GM12892 (cell line): ENCODE measurements at regions not wholly inside any gene's neighbourhood (a gene's known extent, or its start where the extent isn't known, plus 50 kb on each side); places are given as distances from the start of the nearest gene placed in this dataset.

Source experiments
- DNase-seq: peaks from one replicate; pipeline ENCODE4 v3.0.0; 2011; ENCODE audit not compliant: insufficient read length
- FAIRE-seq: peaks from 2 replicates; lab custom pipeline; 2011; peaks lifted over from hg19 to GRCh38; lab: Jason Lieb, UNC
- POLR2A ChIP-seq: IDR thresholded peaks from 2 replicates; pipeline ENCODE4 v1.6.1; 2011; ENCODE audit warnings: low read depth, low read length, control low read depth
- POLR2AphosphoS5 ChIP-seq: IDR thresholded peaks from 2 replicates; pipeline ENCODE4 v1.6.1; 2011; ENCODE audit warnings: low read depth, low read length, control low read depth
- TAF1 ChIP-seq: IDR thresholded peaks from 2 replicates; pipeline ENCODE4 v1.6.1; 2011; ENCODE audit warnings: low read depth, mild to moderate bottlenecking, control low read depth, low read length, borderline replicate concordance

- TF ChIP-seq POLR2A = no peak
- no peak for TF ChIP-seq TAF1
- TF ChIP-seq POLR2AphosphoS5 = no peak
- FAIRE-seq = no peak
- DNase-seq = no peak
Measured at GRCh38 chrX:69019073-69019890, 146.0 kb downstream of the PJA1 start.

- DNase-seq (no peak), FAIRE-seq (no peak)
- TF ChIP-seq POLR2A (no peak), POLR2AphosphoS5 (no peak), TAF1 (no peak)
Measured at GRCh38 chrX:69018416-69019072, 146.7 kb downstream of the PJA1 start.

GRCh38 chrX:69016293-69016941 is 148.8 kb downstream of the PJA1 start:
- FAIRE-seq (no peak), DNase-seq (no peak)
- TF ChIP-seq POLR2A (no peak), POLR2AphosphoS5 (no peak), TAF1 (no peak)

GRCh38 chrX:69015564-69016292 is 149.5 kb downstream of the PJA1 start:
- no peak for TF ChIP-seq TAF1
- no peak for TF ChIP-seq POLR2A
- TF ChIP-seq POLR2AphosphoS5 = no peak
- DNase-seq (no peak), FAIRE-seq (no peak)

- no peak for TF ChIP-seq TAF1
- no peak for TF ChIP-seq POLR2A
- no peak for TF ChIP-seq POLR2AphosphoS5
- DNase-seq (no peak), FAIRE-seq (no peak)
Measured at GRCh38 chrX:69015156-69015555, 150.1 kb downstream of the PJA1 start.

GRCh38 chrX:69014200-69014599 is 151.1 kb downstream of the PJA1 start:
- no peak for DNase-seq
- no peak for TF ChIP-seq POLR2A
- TF ChIP-seq TAF1 = no peak
- no peak for TF ChIP-seq POLR2AphosphoS5
- no peak for FAIRE-seq

- TF ChIP-seq TAF1 = no peak
- TF ChIP-seq POLR2A = no peak
- no peak for TF ChIP-seq POLR2AphosphoS5
- DNase-seq = no peak
- no peak for FAIRE-seq
Measured at GRCh38 chrX:69010339-69010738, 154.9 kb downstream of the PJA1 start.

GRCh38 chrX:69000877-69001276 is 164.4 kb downstream of the PJA1 start:
- no peak for TF ChIP-seq TAF1
- TF ChIP-seq POLR2A = no peak
- TF ChIP-seq POLR2AphosphoS5 = no peak
- FAIRE-seq (no peak), DNase-seq (no peak)

- TF ChIP-seq POLR2A (no peak), TAF1 (no peak), POLR2AphosphoS5 (no peak)
- DNase-seq (no peak), FAIRE-seq (no peak)
Measured at GRCh38 chrX:68999931-69000330, 165.3 kb downstream of the PJA1 start.

- DNase-seq = no peak
- no peak for FAIRE-seq
- TF ChIP-seq POLR2A = no peak
- TF ChIP-seq POLR2AphosphoS5 = no peak
- TF ChIP-seq TAF1 = no peak
Measured at GRCh38 chrX:68999356-68999755, 165.9 kb downstream of the PJA1 start.

- TF ChIP-seq TAF1 (no peak), POLR2AphosphoS5 (no peak), POLR2A (no peak)
- DNase-seq = no peak
- FAIRE-seq = no peak
Measured at GRCh38 chrX:68998716-68999115, 166.5 kb downstream of the PJA1 start.

GRCh38 chrX:68997911-68998310 is 167.3 kb downstream of the PJA1 start:
- no peak for DNase-seq
- no peak for FAIRE-seq

More at GRCh38 chrX:68997911-68998310, 167.3 kb downstream of the PJA1 start:
- TF ChIP-seq POLR2AphosphoS5 = no peak
- TF ChIP-seq TAF1 = no peak
- no peak for TF ChIP-seq POLR2A
